Esophagus muscularis mucosa (tissue), 4 donors: ENCODE measurements at regions not wholly inside any gene's neighbourhood (a gene's known extent, or its start where the extent isn't known, plus 50 kb on each side); places are given as distances from the start of the nearest gene placed in this dataset.

Experiments
- DNase-seq: peaks from one replicate; pipeline ENCODE4 v3.0.0-alpha.2; 2017; ENCODE audit errors: extremely low spot score
- H3K27ac ChIP-seq, 4 donors: fragments of 200-600 bp; sonication (generic); replicated peaks in 1 of 4; 1 replicate in 3 of 4; 2 replicates in 1 of 4; pipeline ENCODE4 v1.5.1; 2016 to 2019; ENCODE audit warnings: mild to moderate bottlenecking in 1 of 4
- H3K27me3 ChIP-seq, 4 donors: fragments of 200-600 bp; sonication (generic); one replicate each; pipeline versions ENCODE4 v1.5.1 to v1.6.0; 2016 to 2019
- H3K36me3 ChIP-seq, 4 donors: fragments of 200-600 bp; sonication (generic); one replicate each; pipeline ENCODE4 v1.5.1; 2016 to 2019
- H3K4me1 ChIP-seq, 4 donors: fragments of 200-600 bp; sonication (generic); one replicate each; pipeline ENCODE4 v1.5.1; 2016 to 2019
- H3K4me3 ChIP-seq, 4 donors: fragments of 200-600 bp; sonication (generic); 1 replicate in 2 of 4; 2 replicates in 2 of 4; pipeline ENCODE4 v1.5.1; 2016 to 2019; ENCODE audit warnings: mild to moderate bottlenecking in 4 of 4, moderate library complexity in 1 of 4
- H3K9me3 ChIP-seq, 4 donors: fragments of 200-600 bp; sonication (generic); 1 replicate in 3 of 4; 2 replicates in 1 of 4; pipeline ENCODE4 v1.5.1; 2016 to 2019
- EP300 ChIP-seq: sonication (generic); formaldehyde crosslinking; IDR thresholded peaks from one replicate; pipeline ENCODE4 v1.6.1; 2017; ENCODE audit warnings: antibody characterized with exemption
- POLR2A ChIP-seq: fragments of 450-650 bp; IDR thresholded peaks from one replicate; pipeline ENCODE4 v1.6.1; 2017; ENCODE audit warnings: antibody characterized with exemption, moderate library complexity, mild to moderate bottlenecking, low read depth
- POLR2AphosphoS5 ChIP-seq, 2 donors: sonication (generic); formaldehyde crosslinking; IDR thresholded peaks; one replicate each; pipeline ENCODE4 v1.6.1; 2017; ENCODE audit warnings: antibody characterized with exemption in 2 of 2
- WGBS: methylation state at CpG from one replicate; pipeline ENCODE4 v1.1.5; 2018; 5-methylcytosine and 5-hydroxymethylcytosine counted together
- intact Hi-C: fragments of 100-400 bp; cut with DNase I; formaldehyde crosslinking; loops from one replicate; pipeline ENCODE4 v1.15.1; 2023
- TF ChIP-seq, protein P1 (sequence below), 3 experiments: fragments of 200-600 bp in 2 of 3; fragments of 450-650 bp in 1 of 3; sonication (generic) in 2 of 3; IDR thresholded peaks; one replicate each; pipeline ENCODE4 v1.5.1; 2017 to 2019; ENCODE audit warnings: antibody characterized with exemption in 3 of 3, mild to moderate bottlenecking in 2 of 3, moderate library complexity in 1 of 3

DNA sequence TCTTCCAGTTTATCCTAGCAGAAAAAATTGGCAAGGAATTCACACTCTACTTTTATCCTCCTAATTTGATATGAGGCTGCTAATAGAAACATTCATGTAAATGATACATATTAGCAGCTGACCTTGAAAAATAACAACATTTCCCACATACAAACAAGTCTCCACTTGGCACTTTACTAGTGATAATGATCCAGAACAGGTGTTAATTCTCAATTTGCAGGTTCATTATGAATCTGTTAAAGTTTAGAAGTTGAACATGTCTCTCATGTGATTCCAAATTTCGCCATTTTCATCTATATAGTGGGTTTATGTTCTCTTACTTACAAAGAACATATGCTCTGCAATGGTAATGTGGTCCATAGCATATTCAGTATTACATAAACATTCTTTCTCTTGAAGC is 1396.8 kb upstream of the LRRTM3 start:
- WGBS = 73% methylated on average over 1 of the region's 1 CpG
- Histone ChIP-seq H3K4me3 (no peak overlapping the region), H3K27ac (no peak overlapping the region), H3K36me3 (no peaks in the 10 kb centered on the region), H3K4me1 (no peaks in the 10 kb centered on the region), H3K9me3 (no peaks in the 10 kb centered on the region), H3K27me3 (no peaks in the 10 kb centered on the region)
- DNase-seq = no peak
- intact Hi-C loops = no loop called here
- TF ChIP-seq POLR2A (no peak), POLR2AphosphoS5 (IDR thresholded peaks at IDR 0.05) (no peak), EP300 (no peak)
- TF ChIP-seq, protein P1, sequence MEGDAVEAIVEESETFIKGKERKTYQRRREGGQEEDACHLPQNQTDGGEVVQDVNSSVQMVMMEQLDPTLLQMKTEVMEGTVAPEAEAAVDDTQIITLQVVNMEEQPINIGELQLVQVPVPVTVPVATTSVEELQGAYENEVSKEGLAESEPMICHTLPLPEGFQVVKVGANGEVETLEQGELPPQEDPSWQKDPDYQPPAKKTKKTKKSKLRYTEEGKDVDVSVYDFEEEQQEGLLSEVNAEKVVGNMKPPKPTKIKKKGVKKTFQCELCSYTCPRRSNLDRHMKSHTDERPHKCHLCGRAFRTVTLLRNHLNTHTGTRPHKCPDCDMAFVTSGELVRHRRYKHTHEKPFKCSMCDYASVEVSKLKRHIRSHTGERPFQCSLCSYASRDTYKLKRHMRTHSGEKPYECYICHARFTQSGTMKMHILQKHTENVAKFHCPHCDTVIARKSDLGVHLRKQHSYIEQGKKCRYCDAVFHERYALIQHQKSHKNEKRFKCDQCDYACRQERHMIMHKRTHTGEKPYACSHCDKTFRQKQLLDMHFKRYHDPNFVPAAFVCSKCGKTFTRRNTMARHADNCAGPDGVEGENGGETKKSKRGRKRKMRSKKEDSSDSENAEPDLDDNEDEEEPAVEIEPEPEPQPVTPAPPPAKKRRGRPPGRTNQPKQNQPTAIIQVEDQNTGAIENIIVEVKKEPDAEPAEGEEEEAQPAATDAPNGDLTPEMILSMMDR (IDR thresholded peaks at IDR 0.05) = no peak

DNA sequence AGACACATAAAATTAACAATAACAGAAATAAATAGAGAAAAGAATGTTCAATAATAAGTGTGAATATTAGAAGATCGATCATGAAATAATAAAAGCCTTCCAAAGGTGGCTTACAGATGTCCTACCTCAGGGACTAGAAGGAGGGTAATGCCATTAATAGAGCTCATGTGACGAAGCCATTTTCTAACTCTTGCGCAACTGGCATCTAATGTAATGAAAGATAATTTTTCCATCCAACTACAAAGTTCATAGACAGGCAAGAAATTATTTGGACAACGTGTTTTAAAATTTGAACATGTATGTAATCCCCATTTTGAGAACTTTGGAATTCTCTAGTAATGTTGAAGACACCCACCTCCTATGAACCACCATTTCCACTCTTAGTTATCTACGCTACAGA is 1394.3 kb upstream of the LRRTM3 start:
- DNase-seq = no peak
- TF ChIP-seq, protein P1 (IDR thresholded peaks at IDR 0.05) = no peak
- TF ChIP-seq POLR2A (no peak), POLR2AphosphoS5 (IDR thresholded peaks at IDR 0.05) (no peak), EP300 (no peak)
- Histone ChIP-seq H3K4me3 (no peak overlapping the region), H3K4me1 (no peaks in the 10 kb centered on the region), H3K27me3 (no peaks in the 10 kb centered on the region), H3K9me3 (no peaks in the 10 kb centered on the region), H3K27ac (no peak overlapping the region), H3K36me3 (no peaks in the 10 kb centered on the region)
- intact Hi-C loops = no loop called here
- 84% methylated on average over 5 of the region's 5 CpGs for whole genome bisulfite sequencing

DNA sequence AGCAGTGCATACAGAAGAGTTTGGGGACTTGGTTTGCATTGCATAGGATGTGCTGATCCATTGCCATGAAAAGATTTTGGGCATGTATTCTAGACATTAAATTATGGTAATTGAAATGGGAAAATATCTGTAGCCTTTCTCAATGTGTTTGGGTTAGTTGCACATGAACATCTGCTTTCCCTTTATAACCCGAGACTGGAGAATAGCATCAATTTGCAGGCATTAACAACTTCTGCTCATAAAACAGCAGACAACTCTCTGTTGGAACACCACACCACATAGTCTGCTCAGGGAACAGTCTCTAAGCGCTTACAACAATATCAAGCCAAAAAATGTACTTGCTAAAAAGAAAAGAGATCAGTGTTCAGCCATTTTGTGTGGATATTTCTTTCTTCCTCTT is 1391.1 kb upstream of the LRRTM3 start:
- no peaks in the 10 kb centered on the region for H3K9me3 ChIP-seq
- DNase-seq = no peak
- WGBS = 86% methylated on average over 2 of the region's 2 CpGs
- H3K4me1 ChIP-seq = no peaks in the 10 kb centered on the region
- intact Hi-C loops = no loop called here
- TF ChIP-seq POLR2A = no peak
- no peak for TF ChIP-seq POLR2AphosphoS5 (IDR thresholded peaks at IDR 0.05)
- TF ChIP-seq EP300 = no peak
- TF ChIP-seq, protein P1 (IDR thresholded peaks at IDR 0.05) = no peak
- no peaks in the 10 kb centered on the region for H3K27me3 ChIP-seq
- H3K4me3 ChIP-seq = no peak overlapping the region
- no peaks in the 10 kb centered on the region for H3K36me3 ChIP-seq
- H3K27ac ChIP-seq = no peak overlapping the region

- WGBS = 71% methylated on average over 1 of the region's 1 CpG
- no peak for DNase-seq
- Histone ChIP-seq H3K27me3 (no peaks in the 10 kb centered on the region), H3K36me3 (no peaks in the 10 kb centered on the region), H3K4me1 (no peaks in the 10 kb centered on the region), H3K9me3 (no peaks in the 10 kb centered on the region), H3K4me3 (no peak overlapping the region), H3K27ac (no peak overlapping the region)
- no peak for TF ChIP-seq POLR2AphosphoS5 (IDR thresholded peaks at IDR 0.05)
- intact Hi-C loops = no loop called here
Measured at GRCh38 chr10:65544756-65545155, 1381.1 kb upstream of the LRRTM3 start.

DNA sequence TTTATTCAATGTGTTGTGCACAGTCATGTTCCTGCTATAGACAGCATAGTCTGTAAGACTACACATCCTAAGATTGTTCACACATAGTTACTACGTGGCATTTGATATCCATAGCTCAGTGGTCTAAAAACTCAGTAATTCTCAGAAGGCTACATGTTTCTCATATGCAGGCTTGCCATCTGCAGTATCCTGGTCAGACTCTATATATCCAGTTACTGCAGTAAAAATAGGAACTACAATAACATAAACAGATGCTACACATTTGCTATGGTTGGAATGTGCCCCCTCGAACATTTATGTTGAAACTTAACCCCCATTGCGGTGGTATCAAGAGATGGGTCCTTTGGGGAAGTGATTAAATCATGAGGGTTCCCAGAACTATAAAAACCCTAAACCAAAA is 1377.8 kb upstream of the LRRTM3 start:
- Histone ChIP-seq H3K27ac (no peak overlapping the region), H3K36me3 (no peaks in the 10 kb centered on the region), H3K9me3 (no peaks in the 10 kb centered on the region), H3K4me3 (no peak overlapping the region), H3K27me3 (no peaks in the 10 kb centered on the region), H3K4me1 (no peaks in the 10 kb centered on the region)
- intact Hi-C loops = no loop called here
- TF ChIP-seq EP300 = no peak
- TF ChIP-seq POLR2A = no peak
- TF ChIP-seq, protein P1 (IDR thresholded peaks at IDR 0.05) = no peak
- no peak for TF ChIP-seq POLR2AphosphoS5 (IDR thresholded peaks at IDR 0.05)
- no peak for DNase-seq
- 63% methylated on average over 3 of the region's 3 CpGs for WGBS
